Trophoblast cell (in vitro differentiated cells and primary cell): ENCODE measurements at regions not wholly inside any gene's neighbourhood (a gene's known extent, or its start where the extent isn't known, plus 50 kb on each side); places are given as distances from the start of the nearest gene placed in this dataset.

Source experiments
- DNase-seq, 2 donors: peaks; one replicate each; pipeline ENCODE4 v3.0.0-alpha.2; 2016
- H2AFZ ChIP-seq: 2 replicates; pipeline ENCODE4 v1.6.1; 2013; ENCODE audit warnings: low read length, moderate library complexity, mild to moderate bottlenecking; ENCODE audit not compliant: insufficient read depth, poor library complexity
- H2AK5ac ChIP-seq: 2 replicates; pipeline ENCODE4 v1.6.1; 2013; ENCODE audit warnings: mild to moderate bottlenecking, low read length
- H2BK120ac ChIP-seq: 2 replicates; pipeline ENCODE4 v1.6.1; 2013; ENCODE audit warnings: low read length, mild to moderate bottlenecking, moderate library complexity; ENCODE audit not compliant: insufficient read depth, poor library complexity
- H2BK12ac ChIP-seq: 2 replicates; pipeline ENCODE4 v1.6.1; 2013; ENCODE audit warnings: mild to moderate bottlenecking, low read length, moderate library complexity
- H2BK5ac ChIP-seq: 2 replicates; pipeline ENCODE4 v1.6.1; 2013; ENCODE audit warnings: low read length, low read depth, moderate library complexity, mild to moderate bottlenecking; ENCODE audit not compliant: poor library complexity
- H3K14ac ChIP-seq: 2 replicates; pipeline ENCODE4 v1.6.1; 2013; ENCODE audit warnings: mild to moderate bottlenecking, low read length
- H3K18ac ChIP-seq: 2 replicates; pipeline ENCODE4 v1.6.1; 2013; ENCODE audit warnings: mild to moderate bottlenecking, low read length
- H3K23ac ChIP-seq: 2 replicates; pipeline ENCODE4 v1.6.1; 2013; ENCODE audit warnings: low read length
- H3K27ac ChIP-seq: 2 replicates; pipeline ENCODE4 v1.5.1; 2013; ENCODE audit warnings: low read depth, mild to moderate bottlenecking, inconsistent platforms, low read length, moderate library complexity
- H3K27me3 ChIP-seq: 2 replicates; pipeline ENCODE4 v1.6.1; 2013; ENCODE audit warnings: inconsistent platforms, mild to moderate bottlenecking, low read length, moderate library complexity; ENCODE audit not compliant: insufficient read depth
- H3K36me3 ChIP-seq, 2 experiments: 1 replicate in 1 of 2; 2 replicates in 1 of 2; pipeline ENCODE4 v1.6.1; 2013; ENCODE audit warnings: low read length in 2 of 2, mild to moderate bottlenecking in 2 of 2, moderate library complexity in 1 of 2; ENCODE audit not compliant: insufficient read depth in 2 of 2, control insufficient read depth in 1 of 2
- H3K4ac ChIP-seq: 2 replicates; pipeline ENCODE4 v1.6.1; 2013; ENCODE audit warnings: low read depth, mild to moderate bottlenecking, low read length, moderate library complexity
- H3K4me1 ChIP-seq, 2 experiments: 1 replicate in 1 of 2; 2 replicates in 1 of 2; pipeline ENCODE4 v1.6.1; 2013; ENCODE audit warnings: low read length in 2 of 2, mild to moderate bottlenecking in 2 of 2, moderate library complexity in 1 of 2; ENCODE audit not compliant: insufficient read depth in 2 of 2, control insufficient read depth in 1 of 2
- H3K4me2 ChIP-seq: 2 replicates; pipeline ENCODE4 v1.6.1; 2013; ENCODE audit warnings: inconsistent platforms, mild to moderate bottlenecking, low read length, moderate library complexity
- H3K4me3 ChIP-seq: 2 replicates; pipeline ENCODE4 v1.5.1; 2013; ENCODE audit warnings: mild to moderate bottlenecking, low read depth, low read length, inconsistent platforms
- H3K79me1 ChIP-seq: one replicate; pipeline ENCODE4 v1.6.1; 2013; ENCODE audit warnings: low read length
- H3K79me2 ChIP-seq: 2 replicates; pipeline ENCODE4 v1.6.1; 2013; ENCODE audit warnings: low read length, mild to moderate bottlenecking; ENCODE audit not compliant: control insufficient read depth, insufficient read depth, poor library complexity
- H3K9ac ChIP-seq: 2 replicates; pipeline ENCODE4 v1.6.1; 2013; ENCODE audit warnings: mild to moderate bottlenecking, low read length
- H3K9me3 ChIP-seq: 2 replicates; pipeline ENCODE4 v1.6.1; 2013; ENCODE audit warnings: low read depth, mild to moderate bottlenecking, control low read depth, inconsistent platforms, low read length; ENCODE audit not compliant: insufficient read depth
- H4K12ac ChIP-seq: 2 replicates; pipeline ENCODE4 v1.6.1; 2013; ENCODE audit warnings: low read depth, mild to moderate bottlenecking, low read length, moderate library complexity
- H4K8ac ChIP-seq: 2 replicates; pipeline ENCODE4 v1.6.1; 2013; ENCODE audit warnings: low read depth, mild to moderate bottlenecking, low read length, moderate library complexity
- H4K91ac ChIP-seq: one replicate; pipeline ENCODE4 v1.6.1; 2013; ENCODE audit warnings: low read depth, mild to moderate bottlenecking, low read length, moderate library complexity
- WGBS: extraction: QIAGEN DNeasy Blood & Tissue Kit; methylation state at CpG from one replicate; pipeline ENCODE4 v1.1.7; 2013; ENCODE audit warnings: missing lambda C conversion rate; ENCODE audit not compliant: insufficient read length, insufficient coverage; ENCODE audit errors: extremely low coverage; 5-methylcytosine and 5-hydroxymethylcytosine counted together

DNA sequence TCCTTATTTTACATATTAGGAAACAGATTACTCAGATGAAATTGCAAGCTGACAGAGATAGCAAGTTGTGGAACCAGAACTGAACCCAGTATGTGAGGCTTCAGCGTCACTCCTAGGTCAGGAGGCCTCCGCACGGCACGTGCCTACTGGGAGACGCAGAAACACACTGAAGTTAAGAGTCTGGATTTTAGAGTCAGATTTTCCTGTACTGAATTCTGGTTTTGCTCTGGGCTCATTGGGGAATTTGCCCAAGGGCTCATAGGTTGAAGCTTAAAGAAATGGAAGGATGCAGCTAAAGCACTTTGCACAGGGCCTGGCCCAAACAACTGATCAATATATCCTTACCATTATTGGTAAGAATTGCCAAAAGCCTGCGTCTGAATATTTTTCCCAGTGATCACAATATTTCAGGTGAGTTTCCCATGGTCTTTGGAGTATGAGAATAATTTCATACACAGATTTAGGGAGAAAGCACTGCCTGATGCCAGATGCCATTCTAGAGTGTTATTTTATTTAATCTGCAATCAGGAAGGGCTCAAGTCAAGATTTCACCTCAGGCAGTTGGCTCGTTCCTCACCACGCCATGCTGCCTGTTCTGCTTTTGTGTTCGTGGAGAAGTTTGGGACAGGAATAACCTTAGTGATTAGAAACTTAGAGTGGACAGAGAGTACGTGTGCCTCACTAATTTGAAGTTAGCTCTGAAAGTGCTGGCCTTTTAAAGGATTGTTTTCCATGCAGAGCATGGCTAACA, 331.9 kb downstream of the MYCN start:
- Histone ChIP-seq H3K27ac (no peak overlapping the region), H3K18ac (no peak overlapping the region), H3K4me1 (no peaks in the 10 kb centered on the region), H3K36me3 (no peaks in the 10 kb centered on the region), H3K14ac (no peak overlapping the region), H4K12ac (no peak overlapping the region), H3K79me2 (no peaks in the 10 kb centered on the region), H3K79me1 (no peaks in the 10 kb centered on the region), H3K4me2 (no peak overlapping the region), H2BK120ac (no peak overlapping the region), H3K4me3 (no peak overlapping the region), H2BK5ac (no peak overlapping the region), H2AFZ (no peak overlapping the region), H4K91ac (no peak overlapping the region), H4K8ac (no peak overlapping the region), H3K9ac (no peak overlapping the region), H2BK12ac (no peak overlapping the region), H3K27me3 (no peaks in the 10 kb centered on the region), H3K23ac (no peak overlapping the region), H2AK5ac (no peak overlapping the region), H3K4ac (no peak overlapping the region), H3K9me3 (no peaks in the 10 kb centered on the region)
- WGBS = no CpG with 5 or more reads among the region's 10 CpGs
- DNase-seq = no peak

DNA sequence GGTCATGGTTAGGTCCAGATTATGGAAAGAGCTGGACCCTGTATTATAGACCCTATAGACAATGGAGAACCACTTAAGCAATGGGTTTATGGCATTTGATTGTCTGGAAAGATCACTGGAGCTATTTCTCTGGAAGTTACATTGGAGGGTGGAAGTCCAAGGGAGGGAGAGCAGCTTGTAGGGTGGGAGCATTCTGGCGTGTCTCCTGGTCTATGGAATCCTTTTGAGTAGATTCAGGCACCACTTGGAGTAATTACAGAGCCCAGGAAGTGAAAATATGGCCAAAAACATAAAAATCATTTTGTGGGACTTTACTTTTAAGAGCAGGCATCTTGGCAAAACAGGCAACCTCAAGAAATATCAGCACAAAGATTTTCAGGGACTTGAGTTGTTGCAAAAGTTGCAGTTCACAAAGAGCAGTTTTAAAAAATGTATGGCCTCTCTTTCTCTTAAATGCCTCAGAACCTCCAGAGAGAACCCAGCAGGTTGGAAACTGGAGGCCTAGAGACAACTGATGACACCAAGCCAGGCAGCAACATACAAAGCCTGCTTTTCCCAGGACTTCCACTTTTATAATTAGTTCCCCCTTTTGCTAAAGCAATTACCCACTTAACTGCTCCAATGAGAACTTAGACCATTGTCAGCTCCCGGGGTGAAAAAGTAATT, 331.0 kb downstream of the MYCN start:
- no peak overlapping the region for H2BK120ac ChIP-seq
- no peaks in the 10 kb centered on the region for H3K9me3 ChIP-seq
- H3K4me2 ChIP-seq = no peak overlapping the region
- H2BK12ac ChIP-seq = no peak overlapping the region
- H3K79me2 ChIP-seq = no peaks in the 10 kb centered on the region
- H3K36me3 ChIP-seq = no peaks in the 10 kb centered on the region
- H3K4me3 ChIP-seq = no peak overlapping the region
- H4K12ac ChIP-seq = no peak overlapping the region
- no peak overlapping the region for H4K8ac ChIP-seq
- H2BK5ac ChIP-seq = no peak overlapping the region
- H2AFZ ChIP-seq = no peak overlapping the region
- no peak overlapping the region for H4K91ac ChIP-seq
- DNase-seq = no peak
- H3K14ac ChIP-seq = no peak overlapping the region
- H3K27ac ChIP-seq = no peak overlapping the region
- H3K79me1 ChIP-seq = no peaks in the 10 kb centered on the region
- WGBS = no CpG with 5 or more reads among the region's 2 CpGs
- H2AK5ac ChIP-seq = no peak overlapping the region
- H3K9ac ChIP-seq = no peak overlapping the region
- H3K23ac ChIP-seq = no peak overlapping the region
- H3K18ac ChIP-seq = no peak overlapping the region
- no peaks in the 10 kb centered on the region for H3K4me1 ChIP-seq
- no peaks in the 10 kb centered on the region for H3K27me3 ChIP-seq
- H3K4ac ChIP-seq = no peak overlapping the region

DNA sequence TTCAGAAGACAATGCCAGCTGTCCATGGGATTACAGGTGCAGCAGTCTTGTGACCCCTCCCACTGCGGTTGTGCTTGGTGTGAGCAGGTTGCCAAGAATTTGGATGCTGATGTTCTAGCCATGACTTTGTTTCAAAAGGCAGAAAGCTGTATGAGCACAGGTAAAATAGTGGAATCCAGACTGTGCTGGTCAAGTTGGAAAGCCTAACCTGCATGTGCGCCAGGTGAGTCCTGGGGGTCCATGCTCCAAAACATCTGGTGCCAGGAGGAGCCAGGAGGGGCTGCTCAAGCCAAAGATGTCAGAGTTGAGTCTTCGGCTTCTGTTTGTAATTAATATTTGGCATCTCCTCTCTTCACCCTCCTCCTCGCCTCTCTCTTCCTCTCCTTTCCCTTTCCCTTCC, 330.1 kb downstream of the MYCN start:
- H3K9ac ChIP-seq = no peak overlapping the region
- H3K36me3 ChIP-seq = no peaks in the 10 kb centered on the region
- H3K79me1 ChIP-seq = no peaks in the 10 kb centered on the region
- H2AK5ac ChIP-seq = no peak overlapping the region
- DNase-seq = no peak
- H3K4me1 ChIP-seq = no peaks in the 10 kb centered on the region
- no peak overlapping the region for H3K27ac ChIP-seq
- no peak overlapping the region for H3K4ac ChIP-seq
- H3K4me3 ChIP-seq = no peak overlapping the region
- H3K79me2 ChIP-seq = no peaks in the 10 kb centered on the region
- no peak overlapping the region for H2BK120ac ChIP-seq
- no peak overlapping the region for H3K14ac ChIP-seq
- H3K18ac ChIP-seq = no peak overlapping the region
- no peak overlapping the region for H4K8ac ChIP-seq
- H2BK5ac ChIP-seq = no peak overlapping the region
- H3K9me3 ChIP-seq = no peaks in the 10 kb centered on the region
- no peak overlapping the region for H4K12ac ChIP-seq
- no peak overlapping the region for H4K91ac ChIP-seq
- H2AFZ ChIP-seq = no peak overlapping the region
- no peaks in the 10 kb centered on the region for H3K27me3 ChIP-seq
- H2BK12ac ChIP-seq = no peak overlapping the region
- no peak overlapping the region for H3K23ac ChIP-seq
- WGBS = 100% methylated on average over 1 of the region's 4 CpGs
- no peak overlapping the region for H3K4me2 ChIP-seq

- Histone ChIP-seq H3K4ac (no peak overlapping the region), H4K12ac (no peak overlapping the region), H3K23ac (no peak overlapping the region), H3K18ac (no peak overlapping the region), H3K9ac (no peak overlapping the region), H2BK12ac (no peak overlapping the region), H3K4me2 (no peak overlapping the region), H2AFZ (no peak overlapping the region), H3K79me1 (no peaks in the 10 kb centered on the region), H2AK5ac (no peak overlapping the region), H4K91ac (no peak overlapping the region), H3K4me3 (no peak overlapping the region), H3K9me3 (no peaks in the 10 kb centered on the region), H4K8ac (no peak overlapping the region), H3K14ac (no peak overlapping the region), H3K79me2 (no peaks in the 10 kb centered on the region), H3K36me3 (no peaks in the 10 kb centered on the region), H3K27ac (no peak overlapping the region), H3K27me3 (no peaks in the 10 kb centered on the region), H3K4me1 (no peaks in the 10 kb centered on the region), H2BK120ac (no peak overlapping the region), H2BK5ac (no peak overlapping the region)
- no peak for DNase-seq
- WGBS = no CpG with 5 or more reads among the region's 3 CpGs
Measured at GRCh38 chr2:16268301-16269000, 328.1 kb downstream of the MYCN start.
